GM18508 (cell line): ENCODE measurements at regions not wholly inside any gene's neighbourhood (a gene's known extent, or its start where the extent isn't known, plus 50 kb on each side); places are given as distances from the start of the nearest gene placed in this dataset.

Experiments
- ATAC-seq: cut with Tn5 transposase; IDR thresholded peaks from one replicate; pipeline ENCODE4 v1.9.1; 2021; ENCODE audit warnings: moderate number of reproducible peaks; ENCODE audit not compliant: insufficient read depth, unreplicated experiment

DNA sequence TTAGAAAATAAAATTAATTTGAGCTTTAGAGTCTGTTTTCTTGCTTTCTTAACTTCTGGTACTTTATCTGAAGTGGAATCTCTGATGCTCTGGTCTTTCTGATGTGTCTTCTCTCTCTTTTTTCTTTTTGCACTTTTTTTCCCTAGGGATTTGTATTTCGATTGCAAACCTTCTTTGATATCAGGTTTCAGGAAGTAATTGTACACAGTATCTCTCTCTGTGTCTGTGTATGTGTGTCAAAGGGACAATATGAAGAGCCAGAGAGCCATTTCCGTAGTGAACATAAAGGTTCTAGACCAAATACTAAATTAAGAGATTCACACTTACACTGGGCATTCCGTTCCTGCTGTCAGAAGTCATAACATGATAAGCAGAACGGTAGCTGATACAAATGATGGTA, 325.0 kb downstream of the PCDH7 start:
- ATAC-seq: no peak

DNA sequence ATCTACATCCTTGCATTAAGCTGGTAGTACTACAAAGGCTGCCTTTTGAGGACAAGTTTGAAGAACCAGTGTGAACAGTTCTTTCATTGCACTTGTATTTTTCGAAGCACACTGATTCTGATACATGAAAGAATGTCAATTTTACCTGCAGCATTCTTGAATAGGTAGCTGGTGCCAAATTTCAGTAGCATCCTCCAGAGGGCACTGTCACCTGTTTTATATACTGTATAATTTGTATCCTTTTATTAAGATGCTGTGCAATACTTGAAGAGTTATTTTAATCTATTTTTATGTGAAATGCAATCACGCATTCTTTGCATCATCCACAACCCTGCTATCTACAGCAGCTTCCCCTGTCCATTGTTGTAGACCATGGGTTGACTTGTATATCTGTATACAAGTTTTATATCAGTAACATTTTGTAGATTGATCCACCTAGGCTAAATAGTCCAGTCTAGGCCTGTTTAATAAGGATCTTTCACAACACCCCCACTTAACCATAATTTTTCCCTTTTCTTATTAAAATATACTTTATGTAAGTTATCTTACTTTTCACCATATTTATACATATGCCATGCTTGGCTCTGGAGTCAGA, 325.7 kb downstream of the PCDH7 start:
- no peak for ATAC-seq

DNA sequence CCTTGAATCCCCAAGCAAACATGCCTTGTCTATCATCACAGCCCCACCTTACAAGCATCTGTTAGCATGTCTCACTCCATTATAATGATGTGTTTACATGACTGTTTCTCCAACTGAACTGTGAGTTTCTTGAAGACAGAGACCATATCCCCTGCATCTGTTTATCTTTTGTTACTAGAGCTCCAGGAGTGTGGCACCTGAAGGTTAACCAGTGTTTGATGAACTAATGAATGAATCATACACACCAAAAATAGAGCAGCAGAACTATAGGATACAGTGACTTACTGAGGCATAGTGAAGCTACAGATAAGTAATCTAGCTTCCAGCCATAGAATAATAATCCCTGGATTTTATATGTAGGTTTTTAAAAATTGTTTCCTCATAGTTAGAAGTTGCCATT, 331.0 kb downstream of the PCDH7 start:
- ATAC-seq: no peak

DNA sequence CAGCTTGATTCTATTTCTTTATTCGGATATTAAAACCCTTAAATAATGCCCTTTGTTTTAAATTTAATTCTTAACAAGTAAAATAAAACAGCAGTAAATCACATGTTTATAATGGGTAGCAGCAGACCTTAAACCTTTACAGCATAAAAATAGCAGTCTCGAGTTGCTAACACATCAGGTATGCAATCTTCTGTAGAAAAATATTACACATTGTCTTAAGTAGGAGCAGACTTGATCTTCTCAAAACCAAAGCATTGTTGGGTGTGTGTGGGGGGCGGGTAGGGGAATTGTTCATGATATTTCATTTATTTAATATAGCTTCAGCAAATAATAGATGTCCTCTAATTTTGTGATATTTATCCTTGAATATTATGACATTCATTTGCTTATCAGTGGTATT, 331.4 kb downstream of the PCDH7 start:
- no peak for ATAC-seq

DNA sequence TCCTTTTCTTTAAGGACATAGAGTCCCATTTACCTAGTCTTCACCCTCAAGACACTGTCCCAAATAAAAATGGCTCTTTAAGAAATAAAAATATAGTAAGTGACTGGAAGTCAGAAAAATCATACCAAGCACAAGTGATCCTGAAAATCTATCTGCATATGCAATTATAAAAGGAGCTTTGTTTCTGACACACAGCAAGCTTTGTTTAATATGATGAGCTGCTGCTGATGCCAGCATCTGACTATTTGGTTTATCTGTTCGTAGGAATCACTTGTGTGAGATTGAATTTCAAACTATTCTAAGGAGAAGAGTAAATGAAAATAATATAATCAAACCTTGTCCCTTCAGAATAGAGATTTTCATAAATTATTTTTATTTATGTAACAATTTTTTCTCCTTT, 332.4 kb downstream of the PCDH7 start:
- no peak for ATAC-seq

DNA sequence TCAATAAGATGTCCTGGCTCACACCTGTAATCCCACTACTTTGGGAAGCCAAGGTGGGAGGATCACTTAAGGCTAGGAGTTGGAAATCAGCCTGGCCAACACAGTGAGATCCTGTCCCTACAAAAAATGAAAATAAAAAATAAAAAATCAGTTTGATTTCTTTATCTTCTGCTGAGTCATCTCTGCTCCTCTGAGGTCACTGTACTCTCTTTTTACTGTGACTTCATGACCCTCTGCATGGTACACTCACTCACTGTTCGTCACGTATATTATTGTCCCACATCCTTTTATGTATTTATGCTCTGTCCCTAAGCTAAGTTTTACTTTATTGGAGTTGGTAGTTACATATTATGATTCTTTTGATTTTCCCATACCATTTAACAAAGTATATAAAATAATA, 333.3 kb downstream of the PCDH7 start:
- no peak for ATAC-seq

DNA sequence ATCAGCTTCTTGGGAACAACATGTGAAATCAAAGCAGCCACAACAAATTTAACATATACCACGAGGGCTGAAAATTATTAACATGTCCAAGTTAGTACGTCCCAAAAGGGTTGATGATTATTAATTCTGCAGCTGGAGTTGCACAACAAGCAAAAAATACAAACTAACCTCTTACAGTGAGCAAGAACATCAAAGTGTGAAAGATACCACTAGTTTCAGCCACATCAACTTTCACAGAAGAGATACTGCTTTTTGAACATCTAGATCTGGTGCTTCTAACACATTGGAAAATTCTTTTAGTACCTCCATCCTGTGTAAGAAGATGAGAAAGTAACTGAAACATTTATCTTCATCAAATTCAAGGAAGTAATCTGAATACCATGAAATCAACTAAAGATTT, 334.1 kb downstream of the PCDH7 start:
- ATAC-seq: no peak

DNA sequence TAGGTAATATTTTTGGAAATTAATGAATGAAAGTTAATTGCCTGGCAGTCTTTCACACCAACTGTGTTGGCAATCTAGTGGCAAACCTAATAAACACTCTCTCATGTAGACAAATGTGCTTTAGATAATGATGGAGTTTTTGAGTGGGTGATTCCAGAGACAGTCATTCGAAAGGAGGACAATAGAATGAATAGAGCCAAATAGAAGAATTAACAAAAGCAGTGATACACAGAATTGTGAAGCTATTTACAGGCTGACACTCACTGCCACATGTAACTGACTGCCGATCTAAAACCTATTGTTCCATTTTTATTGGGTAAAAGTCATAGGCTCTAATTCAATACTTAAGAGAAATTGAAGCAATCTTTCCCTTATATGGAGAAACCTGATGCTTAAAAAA, 338.5 kb downstream of the PCDH7 start:
- ATAC-seq: no peak

DNA sequence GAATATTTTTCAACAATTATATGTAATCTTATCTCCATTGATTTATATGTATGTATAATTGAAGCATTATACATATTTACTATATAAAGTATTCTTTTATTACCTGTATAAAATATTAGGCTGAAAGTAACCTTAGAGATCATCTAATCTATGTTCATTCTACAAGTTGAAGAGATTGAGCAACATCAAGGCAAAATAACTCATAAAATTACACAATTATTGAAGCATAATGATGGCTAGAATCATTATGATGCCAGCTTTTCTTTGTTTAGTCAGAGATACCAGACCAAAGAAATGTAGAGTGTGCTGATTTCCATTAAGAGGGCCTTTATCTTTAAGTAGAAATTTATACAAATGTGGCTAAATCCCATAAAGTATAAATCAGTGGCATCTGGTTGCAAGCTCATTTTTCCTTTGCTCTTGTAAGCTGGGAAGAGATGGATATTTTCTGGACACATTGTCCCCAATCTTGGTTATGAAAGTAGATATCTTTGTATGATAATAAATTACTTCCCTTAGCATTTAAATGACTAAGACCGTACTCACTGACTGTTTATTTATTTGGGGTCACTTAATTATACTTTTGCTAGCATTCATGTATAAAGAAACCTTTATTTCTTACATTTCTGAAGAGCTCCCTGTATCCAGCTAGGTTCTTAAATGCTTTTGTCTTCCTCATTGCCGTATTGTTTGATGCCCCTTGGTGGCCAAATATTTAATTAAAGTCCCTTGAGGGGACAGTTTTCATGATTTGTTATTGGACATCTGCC, 339.8 kb downstream of the PCDH7 start:
- ATAC-seq: no peak

DNA sequence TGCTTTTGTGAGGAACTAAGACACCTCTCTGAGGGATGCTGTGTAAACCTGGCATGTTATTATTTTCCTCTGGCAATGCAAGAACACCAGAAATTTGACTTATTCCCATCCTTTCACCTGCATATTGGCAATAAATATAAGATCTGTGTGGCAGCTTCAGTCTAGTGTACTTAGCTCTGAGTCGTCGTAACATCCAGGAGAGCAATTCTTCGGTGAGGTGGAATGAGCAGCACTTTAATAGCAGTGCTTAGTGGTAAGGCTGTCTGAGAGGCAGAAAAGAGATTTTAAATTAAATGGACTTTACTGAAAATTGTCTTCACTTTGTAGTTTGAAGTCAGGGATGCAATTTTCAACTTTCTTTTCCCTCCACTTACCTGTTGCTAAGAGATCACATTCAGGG, 344.9 kb downstream of the PCDH7 start:
- no peak for ATAC-seq

DNA sequence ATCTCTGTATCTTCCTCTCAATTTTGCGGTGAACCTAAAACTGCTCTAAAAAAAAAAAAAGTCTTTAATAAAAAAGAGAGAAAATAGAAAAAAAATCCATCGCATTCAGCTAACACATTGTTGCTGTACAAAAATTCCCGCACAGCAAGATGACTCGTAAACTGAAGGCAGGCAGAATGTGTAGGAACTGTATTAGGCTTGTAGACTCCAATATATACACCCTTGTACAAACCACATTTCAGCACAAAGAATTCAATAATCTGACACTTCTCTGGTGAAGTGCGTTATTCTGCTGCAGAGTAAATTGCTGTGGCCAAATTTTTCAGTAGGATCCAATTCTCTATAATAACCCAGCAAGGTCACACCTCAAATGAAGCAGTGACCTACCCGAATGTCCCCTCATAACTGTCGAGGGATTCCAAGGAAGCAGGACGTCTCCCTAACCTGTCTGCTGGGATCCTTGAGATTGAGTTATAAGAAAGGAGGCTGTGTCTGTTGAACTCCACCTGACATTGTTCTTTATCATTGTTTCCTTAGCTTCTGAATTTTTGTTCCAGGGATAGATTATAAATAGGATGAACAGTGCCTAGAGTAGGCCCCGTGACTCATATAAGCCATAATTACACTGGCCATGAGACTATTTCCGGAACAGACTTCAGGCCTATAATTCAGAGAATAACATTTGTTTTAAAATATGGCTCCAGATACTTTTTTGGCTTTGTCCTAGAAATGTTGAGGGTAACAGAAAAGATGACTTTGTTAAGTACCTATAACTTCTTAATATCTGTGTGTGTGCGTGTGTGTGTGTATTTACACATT, 348.3 kb downstream of the PCDH7 start:
- no peak for ATAC-seq

DNA sequence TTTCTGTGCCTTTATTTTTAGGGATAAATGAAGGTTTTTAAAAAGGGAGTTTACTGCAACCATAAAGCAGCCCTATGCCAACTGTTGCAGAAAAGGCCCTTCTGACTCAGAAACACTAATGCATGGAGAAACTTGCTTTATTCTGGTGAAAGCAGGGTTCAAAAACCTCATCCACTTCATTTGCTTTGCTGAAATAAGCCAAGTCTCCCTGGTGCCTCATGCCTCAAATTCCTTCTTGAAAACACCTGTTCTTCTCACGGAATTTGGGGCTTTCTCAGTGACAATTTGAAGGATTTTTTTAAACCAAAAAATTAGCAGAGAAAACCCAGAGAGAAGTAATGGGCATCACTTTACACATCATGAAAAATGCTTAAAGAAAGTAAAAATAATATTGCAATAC, 349.0 kb downstream of the PCDH7 start:
- no peak for ATAC-seq

DNA sequence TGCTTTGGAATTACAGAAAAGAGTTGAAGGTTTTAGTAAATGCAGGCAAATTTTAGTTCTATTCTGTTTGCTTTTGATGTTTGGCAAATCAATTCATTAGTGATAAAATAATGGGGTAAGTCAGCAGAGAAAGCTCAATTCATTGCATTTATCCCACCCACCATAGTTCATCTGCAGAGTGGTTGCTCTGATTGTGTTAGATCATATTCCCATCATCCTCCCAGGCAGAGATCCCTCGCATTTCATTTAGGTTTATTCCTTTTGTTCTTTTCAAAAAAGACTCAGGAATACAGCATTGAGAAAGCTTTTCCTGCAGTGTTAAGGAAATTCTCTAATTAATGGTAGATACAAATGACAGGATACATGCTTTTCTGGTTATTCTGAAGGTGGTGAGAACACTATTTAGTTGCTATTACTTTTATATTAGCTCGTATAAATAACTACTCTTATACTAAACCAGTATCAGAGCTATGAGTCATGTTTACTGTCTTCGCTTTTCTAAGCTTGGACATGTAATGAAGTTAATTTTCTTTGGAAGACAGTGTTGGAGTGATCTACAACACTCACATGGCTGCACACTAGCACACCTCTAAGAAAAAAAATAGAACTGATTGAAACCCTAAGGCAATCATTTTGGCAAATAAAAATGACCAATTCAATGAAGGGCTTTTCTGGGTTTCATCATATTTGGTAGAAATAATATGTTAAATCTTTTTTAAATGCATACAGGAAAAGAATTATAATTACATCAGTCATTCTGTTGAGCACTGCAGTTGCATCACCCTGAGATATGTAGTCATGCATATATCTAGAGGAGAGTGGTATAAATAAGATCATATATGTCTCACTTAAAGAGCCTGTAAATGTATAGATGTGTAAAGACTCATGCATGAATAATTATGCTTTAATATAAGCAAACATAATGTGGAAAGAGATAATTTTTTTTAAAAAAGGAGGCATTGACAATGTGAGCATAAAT, 351.6 kb downstream of the PCDH7 start:
- no peak for ATAC-seq

DNA sequence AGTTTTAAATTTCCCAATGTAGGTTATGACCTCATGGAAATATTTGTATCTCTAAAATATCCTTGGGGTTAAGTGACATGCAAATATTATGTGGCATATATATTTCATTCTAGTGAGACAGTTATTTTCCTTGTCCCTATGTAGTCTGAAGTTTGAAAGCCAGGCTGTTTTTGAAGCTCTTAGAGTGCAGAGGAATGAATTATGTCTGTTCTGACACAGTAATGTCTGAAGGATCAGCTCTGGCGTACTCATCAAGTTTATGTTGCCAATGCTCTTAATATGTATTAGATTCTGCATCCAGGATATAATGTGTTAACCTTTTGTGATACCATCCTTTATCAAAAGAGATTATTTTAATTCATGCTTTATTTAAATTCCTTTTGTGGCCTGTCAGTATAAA, 355.8 kb downstream of the PCDH7 start:
- no peak for ATAC-seq

DNA sequence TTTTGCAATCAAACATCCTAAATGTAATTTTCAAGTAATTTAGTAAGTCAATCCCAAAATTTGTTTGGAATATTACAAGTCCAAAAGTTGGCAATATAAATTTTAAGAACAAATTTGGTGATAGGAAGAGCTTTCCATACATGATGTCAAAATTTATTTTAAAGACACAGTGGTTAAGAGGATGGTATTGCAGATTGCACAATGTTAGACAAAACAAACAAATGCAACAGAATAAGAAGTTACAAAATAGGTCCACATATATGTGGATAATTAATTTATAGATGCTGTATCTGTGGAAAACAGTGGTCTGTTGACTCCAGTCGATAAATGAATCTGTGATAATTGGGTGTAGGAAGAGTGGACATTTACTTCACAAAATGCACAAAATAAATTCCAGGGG, 358.5 kb downstream of the PCDH7 start:
- no peak for ATAC-seq

DNA sequence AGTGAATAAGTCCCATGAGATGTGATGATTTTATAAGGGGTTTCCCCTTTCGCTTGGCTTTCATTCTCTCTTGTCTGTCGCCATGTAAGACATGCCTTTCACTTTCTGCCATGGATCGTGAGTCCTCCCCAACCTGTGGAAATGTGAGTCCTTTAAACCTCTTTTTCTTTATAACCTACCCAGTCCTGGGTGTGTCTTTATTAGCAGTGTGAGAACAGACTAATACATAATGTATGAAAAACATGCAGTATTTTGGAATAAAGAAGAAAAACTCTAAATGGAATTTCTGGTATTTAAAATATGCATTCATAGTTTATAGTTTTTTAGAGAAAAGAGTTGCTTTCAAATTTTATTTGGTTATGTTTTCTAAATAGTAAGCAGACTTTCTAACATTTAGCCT, 360.7 kb downstream of the PCDH7 start:
- ATAC-seq: no peak

DNA sequence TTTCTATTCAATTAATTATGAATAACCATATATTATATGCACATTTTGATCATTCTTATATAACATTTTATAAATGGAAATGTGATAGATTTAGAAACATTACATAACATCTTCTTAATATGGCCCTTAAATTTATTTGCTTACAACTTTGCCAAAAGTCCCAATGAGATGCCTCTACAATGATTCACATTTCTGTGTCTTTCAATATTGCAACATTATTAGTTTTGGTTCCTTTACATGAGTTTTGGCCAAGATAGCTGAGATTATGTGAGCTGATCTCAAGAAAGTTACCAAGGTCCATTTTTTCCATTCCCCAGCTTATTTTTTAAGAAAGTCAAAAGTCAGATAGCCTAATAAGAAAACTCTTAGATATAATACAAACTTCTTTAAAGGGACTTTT, 361.2 kb downstream of the PCDH7 start:
- ATAC-seq: no peak

DNA sequence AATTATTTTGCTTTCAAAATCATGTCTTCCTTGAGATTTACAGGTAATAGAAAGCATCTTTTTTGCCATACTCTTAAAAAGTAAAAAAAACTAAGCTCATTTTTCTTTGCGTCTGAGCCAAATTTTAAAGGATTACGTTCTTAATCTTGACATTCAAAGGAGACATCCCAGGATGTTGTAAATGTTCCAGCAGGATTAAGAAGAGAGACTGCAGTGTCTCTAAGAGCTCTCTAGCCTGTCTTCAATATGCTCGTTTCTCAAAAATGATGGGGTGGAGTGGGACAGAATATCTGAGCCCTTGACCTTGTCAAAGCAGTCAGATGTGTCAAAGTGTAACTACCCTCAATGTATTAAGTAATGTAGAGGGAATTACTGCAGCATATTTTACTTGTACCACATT, 363.3 kb downstream of the PCDH7 start:
- no peak for ATAC-seq

DNA sequence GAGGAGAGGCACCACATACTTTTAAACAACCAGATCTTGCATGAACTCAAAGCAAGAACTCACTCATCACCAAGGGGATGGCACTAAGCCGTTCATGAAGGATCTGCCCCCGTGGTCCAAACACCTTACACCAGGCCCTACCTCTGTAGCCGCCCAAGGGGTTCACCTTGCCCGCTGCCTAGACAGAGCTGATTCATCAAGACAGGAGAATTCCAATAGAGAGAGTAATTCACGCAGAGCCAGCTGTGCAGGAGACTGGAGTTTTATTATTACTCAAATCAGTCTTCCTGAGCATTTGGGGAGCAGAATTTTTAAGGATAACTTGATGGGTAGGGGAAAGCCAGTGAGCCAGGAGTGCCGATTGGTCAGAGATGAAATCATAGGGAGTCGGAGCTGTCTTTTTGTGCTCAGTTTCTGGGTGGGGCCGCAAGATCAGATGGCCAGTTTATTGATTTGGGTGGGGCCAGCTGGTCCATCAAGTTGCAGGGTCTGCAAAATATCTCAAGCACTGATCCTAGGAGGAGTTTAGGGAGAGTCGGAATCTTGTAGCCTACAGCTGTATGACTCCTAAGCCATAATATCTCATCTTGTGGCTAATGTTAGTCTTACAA, 364.7 kb downstream of the PCDH7 start:
- ATAC-seq: no peak

DNA sequence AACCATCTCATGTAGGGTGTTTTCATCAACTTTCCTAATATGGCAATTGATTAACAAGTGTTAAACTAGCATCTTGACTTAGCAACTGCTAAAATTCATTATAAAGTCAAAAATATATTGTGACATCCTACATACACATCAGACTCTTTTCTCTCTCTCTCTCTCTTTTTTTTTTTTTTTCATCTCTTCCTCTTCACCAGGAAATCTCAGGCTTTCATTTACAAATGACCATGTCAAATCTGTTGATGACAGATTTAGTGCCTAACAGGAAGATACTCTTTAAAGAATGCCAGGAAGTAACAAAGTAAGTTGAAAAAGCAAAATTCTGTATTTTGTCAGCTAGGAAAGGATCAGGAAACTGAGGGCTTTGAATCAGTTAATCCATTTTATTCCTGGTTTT, 365.5 kb downstream of the PCDH7 start:
- no peak for ATAC-seq
